ENCODE measurements at regions not wholly inside any gene's neighbourhood (a gene's known extent, or its start where the extent isn't known, plus 50 kb on each side); places are given as distances from the start of the nearest gene placed in this dataset.

- Histone ChIP-seq H3K36me3 (ENCODE audit: insufficient read depth) (no peaks in the 10 kb centered on the region), H3K27me3 (ENCODE audit: insufficient read depth) (no peaks in the 10 kb centered on the region), H3F3A (replicated peaks; ENCODE audit: low read depth) (no peaks in the 10 kb centered on the region), H4K20me1 (replicated peaks; ENCODE audit: insufficient read depth) (no peaks in the 10 kb centered on the region), H3K27ac (ENCODE audit: low read depth) (no peak overlapping the region), H3K4me2 (no peak overlapping the region), H3K4me1 (ENCODE audit: insufficient read depth) (0 out of 2 replicates have a peak, but pooled peaks cover 6% of the 10 kb centered on the region), H3K9me2 (ENCODE audit: insufficient read depth) (no peaks in the 10 kb centered on the region), H2AFZ (no peak overlapping the region), H3K79me2 (replicated peaks; ENCODE audit: insufficient read depth) (no peaks in the 10 kb centered on the region), H3K4me3 (no peak overlapping the region)
- TF ChIP-seq CTCF (conservative IDR thresholded peaks at IDR 0.05; ENCODE audit: low read depth in 2 of 2) (no peak), EZH2 (IDR thresholded peaks at IDR 0.05; ENCODE audit: low read depth, unreplicated experiment) (no peak), POLR2AphosphoS5 (IDR thresholded peaks at IDR 0.05; ENCODE audit: low read depth) (no peak), ZNF331 (CRISPR knock-in tag; IDR thresholded peaks at IDR 0.05; ENCODE audit: low read depth) (no peak), ZNF114 (CRISPR knock-in tag; IDR thresholded peaks at IDR 0.05) (no peak), JUNB (IDR thresholded peaks at IDR 0.05; ENCODE audit: unreplicated experiment) (no peak)
- H3K9me3 Mint-ChIP-seq: no peaks in the 10 kb centered on the region
- no peak overlapping the region for H3K27ac Mint-ChIP-seq
- H3K4me1 Mint-ChIP-seq: peaks cover 13% of the 10 kb centered on the region
- DNase-seq (ENCODE audit: low spot score): no peak
- H3K36me3 Mint-ChIP-seq (ENCODE audit: low read depth): no peaks in the 10 kb centered on the region
- ATAC-seq: peak; percentile 58
- H3K4me3 Mint-ChIP-seq: no peak overlapping the region
- H3K27me3 Mint-ChIP-seq (ENCODE audit: insufficient read depth, low read depth, poor library complexity): no peaks in the 10 kb centered on the region
Observed at GRCh38 chr3:28845006-28845324, 435.9 kb upstream of the RBMS3 start.

GRCh38 chr3:28846971-28847478, 433.8 kb upstream of the RBMS3 start:
- Histone ChIP-seq H4K20me1 (replicated peaks; ENCODE audit: insufficient read depth) (no peaks in the 10 kb centered on the region), H3K4me3 (peak overlapping the region; percentile 47), H3K9me2 (ENCODE audit: insufficient read depth) (no peaks in the 10 kb centered on the region), H3K4me2 (peak overlapping the region; percentile 67), H3F3A (replicated peaks; ENCODE audit: low read depth) (no peaks in the 10 kb centered on the region), H3K4me1 (ENCODE audit: insufficient read depth) (0 out of 2 replicates have a peak, but pooled peaks cover 6% of the 10 kb centered on the region), H3K27ac (ENCODE audit: low read depth) (no peak overlapping the region), H3K36me3 (ENCODE audit: insufficient read depth) (no peaks in the 10 kb centered on the region), H2AFZ (peak overlapping the region; percentile 97), H3K79me2 (replicated peaks; ENCODE audit: insufficient read depth) (no peaks in the 10 kb centered on the region), H3K27me3 (ENCODE audit: insufficient read depth) (no peaks in the 10 kb centered on the region)
- Mint-ChIP-seq H3K9me3 (no peaks in the 10 kb centered on the region), H3K4me3 (no peak overlapping the region), H3K27me3 (ENCODE audit: insufficient read depth, low read depth, poor library complexity) (no peaks in the 10 kb centered on the region), H3K36me3 (ENCODE audit: low read depth) (no peaks in the 10 kb centered on the region), H3K27ac (no peak overlapping the region), H3K4me1 (peaks cover 13% of the 10 kb centered on the region)
- DNase-seq (ENCODE audit: low spot score): peak; percentile 35
- peak; percentile 56; the same call in 1 of the 3 replicates for ATAC-seq
- TF ChIP-seq EZH2phosphoT487 (IDR thresholded peaks at IDR 0.05; ENCODE audit: unreplicated experiment) (no peak), CREB1 (CRISPR knock-in tag; IDR thresholded peaks at IDR 0.05; ENCODE audit: low read depth) (no peak), ZNF331 (CRISPR knock-in tag; IDR thresholded peaks at IDR 0.05; ENCODE audit: low read depth) (no peak), STAT1 (IDR thresholded peaks at IDR 0.05; ENCODE audit: unreplicated experiment) (no peak), JUNB (IDR thresholded peaks at IDR 0.05; ENCODE audit: unreplicated experiment) (no peak), ZNF114 (CRISPR knock-in tag; IDR thresholded peaks at IDR 0.05) (no peak), EZH2 (IDR thresholded peaks at IDR 0.05; ENCODE audit: low read depth, unreplicated experiment) (no peak), NANOG (IDR thresholded peaks at IDR 0.05; ENCODE audit: borderline replicate concordance) (no peak), ZNF462 (CRISPR knock-in tag; IDR thresholded peaks at IDR 0.05) (no peak)
